ENCODE measurements at regions not wholly inside any gene's neighbourhood (a gene's known extent, or its start where the extent isn't known, plus 50 kb on each side); places are given as distances from the start of the nearest gene placed in this dataset.

GRCh38 chr10:4212111-4212630 is 427.2 kb upstream of the KLF6 start:
- H3K9me3 Mint-ChIP-seq (ENCODE audit: unreplicated experiment): no peaks in the 10 kb centered on the region
- no peak for TF ChIP-seq CTCF (IDR thresholded peaks at IDR 0.05; ENCODE audit: unreplicated experiment)
- no peaks in the 10 kb centered on the region for H3K4me1 Mint-ChIP-seq (ENCODE audit: insufficient read depth, unreplicated experiment)
- no peak overlapping the region for H3K27ac Mint-ChIP-seq (ENCODE audit: low read depth, unreplicated experiment)
- CTCF ChIA-PET: no interaction called here
- H3K36me3 Mint-ChIP-seq (ENCODE audit: insufficient read depth, unreplicated experiment): no peaks in the 10 kb centered on the region
- no peaks in the 10 kb centered on the region for H3K27me3 Mint-ChIP-seq (ENCODE audit: insufficient read depth, unreplicated experiment)
- no TSS peak for BruUV-seq (replicated peaks)
- no peak overlapping the region for H3K4me3 Mint-ChIP-seq (ENCODE audit: unreplicated experiment)
- intact Hi-C loops (cut with micrococcal nuclease): no loop called here
- no peak for DNase-seq (ENCODE audit: unreplicated experiment)
- POLR2A ChIA-PET: no interaction called here

GRCh38 chr10:4208499-4208898 is 423.5 kb upstream of the KLF6 start:
- DNase-seq (ENCODE audit: unreplicated experiment): no peak
- no peaks in the 10 kb centered on the region for H3K4me1 Mint-ChIP-seq (ENCODE audit: insufficient read depth, unreplicated experiment)
- H3K4me3 Mint-ChIP-seq (ENCODE audit: unreplicated experiment): no peak overlapping the region
- no peaks in the 10 kb centered on the region for H3K27me3 Mint-ChIP-seq (ENCODE audit: insufficient read depth, unreplicated experiment)
- intact Hi-C loops (cut with micrococcal nuclease): no loop called here
- TF ChIP-seq CTCF (IDR thresholded peaks at IDR 0.05; ENCODE audit: unreplicated experiment): no peak
- no TSS peak for BruUV-seq (replicated peaks)
- H3K27ac Mint-ChIP-seq (ENCODE audit: low read depth, unreplicated experiment): no peak overlapping the region
- no peaks in the 10 kb centered on the region for H3K9me3 Mint-ChIP-seq (ENCODE audit: unreplicated experiment)
- POLR2A ChIA-PET: no interaction called here
- no peaks in the 10 kb centered on the region for H3K36me3 Mint-ChIP-seq (ENCODE audit: insufficient read depth, unreplicated experiment)
- CTCF ChIA-PET: interaction anchor here (0.6 kb wide), 1 partner anchor 25 kb away, joined by 3 read pairs; no protein-coding TSS in a partner anchor

- POLR2A ChIA-PET: interaction anchor here (0.7 to 1.4 kb wide), 2 partner anchors 65 to 558 kb away, joined by 3 to 4 read pairs; no protein-coding TSS in a partner anchor
- no peak for TF ChIP-seq CTCF (IDR thresholded peaks at IDR 0.05; ENCODE audit: unreplicated experiment)
- no peak for DNase-seq (ENCODE audit: unreplicated experiment)
- Mint-ChIP-seq H3K4me3 (ENCODE audit: unreplicated experiment) (no peak overlapping the region), H3K36me3 (ENCODE audit: insufficient read depth, unreplicated experiment) (no peaks in the 10 kb centered on the region), H3K27ac (ENCODE audit: low read depth, unreplicated experiment) (no peak overlapping the region), H3K27me3 (ENCODE audit: insufficient read depth, unreplicated experiment) (no peaks in the 10 kb centered on the region), H3K9me3 (ENCODE audit: unreplicated experiment) (no peaks in the 10 kb centered on the region), H3K4me1 (ENCODE audit: insufficient read depth, unreplicated experiment) (no peaks in the 10 kb centered on the region)
- BruUV-seq (replicated peaks): no TSS peak
- intact Hi-C loops (cut with micrococcal nuclease): no loop called here
- CTCF ChIA-PET: no interaction called here
Observed at GRCh38 chr10:4205113-4205512, 420.1 kb upstream of the KLF6 start.

- H3K4me1 Mint-ChIP-seq (ENCODE audit: insufficient read depth, unreplicated experiment): no peaks in the 10 kb centered on the region
- no peak for TF ChIP-seq CTCF (IDR thresholded peaks at IDR 0.05; ENCODE audit: unreplicated experiment)
- no peaks in the 10 kb centered on the region for H3K9me3 Mint-ChIP-seq (ENCODE audit: unreplicated experiment)
- CTCF ChIA-PET: no interaction called here
- no peaks in the 10 kb centered on the region for H3K36me3 Mint-ChIP-seq (ENCODE audit: insufficient read depth, unreplicated experiment)
- intact Hi-C loops (cut with micrococcal nuclease): no loop called here
- no peak overlapping the region for H3K27ac Mint-ChIP-seq (ENCODE audit: low read depth, unreplicated experiment)
- POLR2A ChIA-PET: no interaction called here
- no peaks in the 10 kb centered on the region for H3K27me3 Mint-ChIP-seq (ENCODE audit: insufficient read depth, unreplicated experiment)
- no TSS peak for BruUV-seq (replicated peaks)
- no peak for DNase-seq (ENCODE audit: unreplicated experiment)
- H3K4me3 Mint-ChIP-seq (ENCODE audit: unreplicated experiment): no peak overlapping the region
Observed at GRCh38 chr10:4202938-4203337, 417.9 kb upstream of the KLF6 start.
